Keratinocyte (primary cell): ENCODE measurements at regions not wholly inside any gene's neighbourhood (a gene's known extent, or its start where the extent isn't known, plus 50 kb on each side); places are given as distances from the start of the nearest gene placed in this dataset.

Experiments
- DNase-seq: peaks from one replicate; pipeline ENCODE4 v3.0.0-alpha.2; 2011; ENCODE audit warnings: low read depth, missing footprints, low spot score
- FAIRE-seq: peaks from 2 replicates; lab custom pipeline; 2011; peaks lifted over from hg19 to GRCh38; lab: Jason Lieb, UNC
- H2AFZ ChIP-seq: 2 replicates; pipeline ENCODE4 v1.6.0; 2012; ENCODE audit warnings: low read length, control low read depth, inconsistent platforms; ENCODE audit not compliant: control insufficient read depth
- H3K27ac ChIP-seq: 2 replicates; pipeline ENCODE4 v1.5.1; 2011; ENCODE audit warnings: low read length; ENCODE audit not compliant: control insufficient read depth, insufficient read depth
- H3K27me3 ChIP-seq: 3 replicates; pipeline ENCODE4 v1.6.0; 2011; ENCODE audit warnings: low read length; ENCODE audit not compliant: control insufficient read depth, insufficient read depth; ENCODE audit errors: extremely low read depth
- H3K36me3 ChIP-seq, 2 experiments: 2 replicates in 1 of 2; 3 replicates in 1 of 2; pipeline ENCODE4 v1.5.1; 2011; ENCODE audit warnings: low read length in 2 of 2, mild to moderate bottlenecking in 1 of 2; ENCODE audit not compliant: control insufficient read depth in 2 of 2, insufficient read depth in 2 of 2; ENCODE audit errors: extremely low read depth in 1 of 2
- H3K4me1 ChIP-seq: 3 replicates; pipeline ENCODE4 v1.5.1; 2011; ENCODE audit warnings: low read length; ENCODE audit not compliant: control insufficient read depth, insufficient read depth; ENCODE audit errors: extremely low read depth
- H3K4me2 ChIP-seq: 3 replicates; pipeline ENCODE4 v1.6.0; 2011; ENCODE audit warnings: low read depth, low read length; ENCODE audit not compliant: control insufficient read depth, insufficient read depth; ENCODE audit errors: extremely low read depth
- H3K4me3 ChIP-seq, 3 experiments: fragments of 200-600 bp in 1 of 3; sonication (generic) in 1 of 3; 2 replicates in 2 of 3; 3 replicates in 1 of 3; pipeline ENCODE4 v1.5.1; 2011 to 2016; ENCODE audit warnings: low read length in 3 of 3, mild to moderate bottlenecking in 3 of 3, control low read depth in 2 of 3, inconsistent platforms in 1 of 3, low read depth in 1 of 3, mixed read lengths in 1 of 3, mixed run types in 1 of 3, moderate library complexity in 1 of 3; ENCODE audit not compliant: control insufficient read depth in 2 of 3, insufficient read depth in 2 of 3; ENCODE audit errors: extremely low read depth in 1 of 3
- H3K79me2 ChIP-seq: 2 replicates; pipeline ENCODE4 v1.6.0; 2012; ENCODE audit warnings: low read length; ENCODE audit not compliant: control insufficient read depth, insufficient read depth
- H3K9ac ChIP-seq: 3 replicates; pipeline ENCODE4 v1.6.0; 2011; ENCODE audit warnings: low read length; ENCODE audit not compliant: control insufficient read depth, insufficient read depth; ENCODE audit errors: extremely low read depth
- H3K9me1 ChIP-seq: 3 replicates; pipeline ENCODE4 v1.6.0; 2011; ENCODE audit warnings: low read length; ENCODE audit not compliant: control insufficient read depth, insufficient read depth; ENCODE audit errors: extremely low read depth
- H3K9me3 ChIP-seq: 2 replicates; pipeline ENCODE4 v1.5.1; 2012; ENCODE audit warnings: low read depth, low read length; ENCODE audit not compliant: control insufficient read depth
- H4K20me1 ChIP-seq: 3 replicates; pipeline ENCODE4 v1.6.0; 2011; ENCODE audit warnings: low read length; ENCODE audit not compliant: control insufficient read depth, insufficient read depth; ENCODE audit errors: extremely low read depth
- CTCF ChIP-seq, 3 experiments: IDR thresholded peaks in 1 of 3; conservative IDR thresholded peaks in 1 of 3; optimal IDR thresholded peaks in 1 of 3; 2 replicates in 2 of 3; 3 replicates in 1 of 3; pipeline versions ENCODE3 to v1.5.1; 2011; ENCODE audit warnings: low read length in 3 of 3, mild to moderate bottlenecking in 3 of 3, moderate library complexity in 2 of 3, control low read depth in 1 of 3, inconsistent platforms in 1 of 3; ENCODE audit not compliant: insufficient read depth in 2 of 3; ENCODE audit errors: extremely low read depth in 1 of 3
- EZH2 ChIP-seq: IDR thresholded peaks from one replicate; pipeline ENCODE4 v1.6.1; 2012; ENCODE audit warnings: inconsistent platforms, mild to moderate bottlenecking, low read length, moderate library complexity
- dilution Hi-C: fragments of 300-500 bp; cut with MboI; formaldehyde crosslinking; loops from one replicate; pipeline ENCODE4 v1.7.0; 2020; ENCODE audit warnings: low sequenced_read_pairs; ENCODE audit not compliant: extremely low pct_ligation_motif_present

DNA sequence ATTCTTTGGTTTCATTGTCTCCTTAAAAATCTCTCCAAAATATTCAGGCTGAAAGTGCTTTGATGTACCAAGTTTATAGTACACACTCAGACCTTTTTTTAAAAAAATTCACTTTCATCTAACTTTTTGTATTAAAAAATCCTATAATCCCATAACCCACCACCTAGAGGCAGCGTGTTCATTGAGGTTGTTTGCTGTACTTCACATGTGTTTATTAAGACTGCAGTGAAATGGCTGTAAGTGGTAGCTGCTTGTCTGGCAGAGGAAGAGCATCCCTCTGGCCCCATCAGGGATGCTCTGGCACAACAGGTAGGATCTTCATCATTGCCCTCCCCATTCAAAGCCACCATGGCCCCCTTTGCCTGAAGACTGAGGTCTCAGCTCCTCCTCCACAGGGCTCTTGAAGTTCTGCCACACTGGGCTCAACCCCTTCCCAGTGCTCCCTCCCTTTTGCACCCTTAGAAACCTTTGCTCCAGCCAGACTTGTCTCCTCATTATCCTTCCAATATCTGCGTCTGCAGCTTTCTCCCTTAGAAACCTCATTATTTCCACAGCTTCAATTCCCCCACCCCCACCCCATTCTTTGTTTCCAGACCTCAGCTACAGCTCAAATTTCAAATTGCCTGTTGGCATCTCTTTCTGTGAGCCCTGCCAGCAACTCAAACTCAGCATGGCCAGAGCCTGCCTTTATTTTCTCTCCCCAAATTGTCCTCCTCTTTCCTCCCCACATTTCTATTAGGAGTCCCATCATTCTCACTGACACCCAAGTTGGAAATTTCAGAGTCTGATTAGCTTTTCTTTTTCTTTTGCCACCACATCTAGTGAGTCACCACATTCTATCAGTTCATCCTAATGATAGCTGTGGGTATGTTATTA is 369.6 kb upstream of the USP24 start:
- H3K36me3 ChIP-seq, result no peaks in the 10 kb centered on the region
- FAIRE-seq (no peak), DNase-seq (no peak)
- H3K79me2 ChIP-seq, result no peaks in the 10 kb centered on the region
- H3K9me1 ChIP-seq, result no peaks in the 10 kb centered on the region
- dilution Hi-C loops, result no loop called here
- no peaks in the 10 kb centered on the region for H3K9me3 ChIP-seq
- H2AFZ ChIP-seq, result no peak overlapping the region
- peaks cover 17% of the 10 kb centered on the region for H3K4me1 ChIP-seq
- no peaks in the 10 kb centered on the region for H3K27me3 ChIP-seq
- no peak overlapping the region for H3K4me2 ChIP-seq
- no peaks in the 10 kb centered on the region for H4K20me1 ChIP-seq
- H3K4me3 ChIP-seq, result no peak overlapping the region
- no peak overlapping the region for H3K27ac ChIP-seq
- H3K9ac ChIP-seq, result no peak overlapping the region
- no peak for TF ChIP-seq CTCF (optimal IDR thresholded peaks at IDR 0.05 in 1 of 3, IDR thresholded peaks at IDR 0.05 in 1 of 3, conservative IDR thresholded peaks at IDR 0.05 in 1 of 3; ENCODE audit: extremely low read depth in 1 of 3, insufficient read depth in 2 of 3, low read length in 3 of 3)
- no peak for TF ChIP-seq EZH2

DNA sequence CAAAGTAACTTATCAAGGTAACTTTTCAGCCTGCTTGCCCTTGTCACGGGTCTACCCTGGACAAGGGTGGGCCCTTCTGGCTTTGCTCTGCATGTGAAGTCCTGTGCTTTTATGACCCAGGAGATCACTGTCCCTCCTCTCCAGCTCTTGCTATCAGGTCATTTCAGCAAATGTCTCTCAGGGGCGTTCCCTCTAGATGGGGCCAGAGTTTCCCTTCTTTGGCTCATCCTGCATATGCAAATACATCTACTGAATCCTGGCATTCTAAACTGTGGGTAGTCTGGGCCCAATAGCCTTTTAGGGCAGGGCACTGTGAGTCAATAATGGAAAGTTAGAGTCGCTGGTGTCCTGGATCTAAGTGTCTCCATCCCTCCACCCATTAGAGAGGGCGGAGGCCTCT is 366.9 kb upstream of the USP24 start:
- Histone ChIP-seq H3K4me2 (no peak overlapping the region), H3K27me3 (no peaks in the 10 kb centered on the region), H3K4me1 (peaks cover 17% of the 10 kb centered on the region), H4K20me1 (no peaks in the 10 kb centered on the region), H3K9ac (no peak overlapping the region), H3K27ac (no peak overlapping the region), H3K4me3 (no peak overlapping the region), H3K9me1 (no peaks in the 10 kb centered on the region), H3K9me3 (no peaks in the 10 kb centered on the region), H3K79me2 (no peaks in the 10 kb centered on the region), H2AFZ (no peak overlapping the region), H3K36me3 (no peaks in the 10 kb centered on the region)
- dilution Hi-C loops, result no loop called here
- TF ChIP-seq CTCF (optimal IDR thresholded peaks at IDR 0.05 in 1 of 3, IDR thresholded peaks at IDR 0.05 in 1 of 3, conservative IDR thresholded peaks at IDR 0.05 in 1 of 3; ENCODE audit: extremely low read depth in 1 of 3, insufficient read depth in 2 of 3, low read length in 3 of 3) (no peak), EZH2 (no peak)
- FAIRE-seq (no peak), DNase-seq (no peak)
